ENCODE measurements at regions not wholly inside any gene's neighbourhood (a gene's known extent, or its start where the extent isn't known, plus 50 kb on each side); places are given as distances from the start of the nearest gene placed in this dataset.

- Histone ChIP-seq H3K27ac (ENCODE audit: low read depth, low read length, poor library complexity, severe bottlenecking) (no peak overlapping the region), H3K9me3 (ENCODE audit: low read depth, low read length, poor library complexity, severe bottlenecking) (no peaks in the 10 kb centered on the region), H3K4me1 (ENCODE audit: insufficient read depth, low read length, poor library complexity, severe bottlenecking) (no peaks in the 10 kb centered on the region), H3K27me3 (replicated peaks; ENCODE audit: insufficient read depth, low read depth, low read length, poor library complexity) (peaks cover 25% of the 10 kb centered on the region), H3K4me3 (ENCODE audit: low read depth, low read length, poor library complexity, severe bottlenecking) (no peak overlapping the region), H3K36me3 (ENCODE audit: insufficient read depth, low read length, poor library complexity, severe bottlenecking) (no peaks in the 10 kb centered on the region)
- no TSS peak for BruUV-seq (replicated peaks)
- no peak for DNase-seq (ENCODE audit: low spot score)
- POLR2A ChIA-PET (ENCODE audit: low non-redundant PET), result no interaction called here
- no peak for TF ChIP-seq EZH2 (IDR thresholded peaks at IDR 0.05; ENCODE audit: borderline replicate concordance, low read depth, low read length, poor library complexity, severe bottlenecking)
- TF ChIP-seq CTCF (conservative IDR thresholded peaks at IDR 0.05; ENCODE audit: low read depth, low read length), result no peak
- CTCF ChIA-PET, result no interaction called here
- intact Hi-C loops (cut with micrococcal nuclease; ENCODE audit: unreplicated experiment), result no loop called here
Observed at GRCh38 chr14:101151226-101151926, 247.9 kb upstream of the RTL1 start.

GRCh38 chr14:101151927-101152305 lies 248.4 kb upstream of the RTL1 start:
- no peak for DNase-seq (ENCODE audit: low spot score)
- ChIA-PET POLR2A (ENCODE audit: low non-redundant PET) (no interaction called here), CTCF (no interaction called here)
- H3K4me3 ChIP-seq (ENCODE audit: low read depth, low read length, poor library complexity, severe bottlenecking), result no peak overlapping the region
- intact Hi-C loops (cut with micrococcal nuclease; ENCODE audit: unreplicated experiment), result no loop called here
- H3K27ac ChIP-seq (ENCODE audit: low read depth, low read length, poor library complexity, severe bottlenecking), result no peak overlapping the region
- no peaks in the 10 kb centered on the region for H3K4me1 ChIP-seq (ENCODE audit: insufficient read depth, low read length, poor library complexity, severe bottlenecking)
- H3K9me3 ChIP-seq (ENCODE audit: low read depth, low read length, poor library complexity, severe bottlenecking), result no peaks in the 10 kb centered on the region
- no peak for TF ChIP-seq CTCF (conservative IDR thresholded peaks at IDR 0.05; ENCODE audit: low read depth, low read length)
- TF ChIP-seq EZH2 (IDR thresholded peaks at IDR 0.05; ENCODE audit: borderline replicate concordance, low read depth, low read length, poor library complexity, severe bottlenecking), result no peak
- no peaks in the 10 kb centered on the region for H3K36me3 ChIP-seq (ENCODE audit: insufficient read depth, low read length, poor library complexity, severe bottlenecking)
- peaks cover 25% of the 10 kb centered on the region for H3K27me3 ChIP-seq (replicated peaks; ENCODE audit: insufficient read depth, low read depth, low read length, poor library complexity)
- BruUV-seq (replicated peaks), result no TSS peak

- no peak overlapping the region for H3K4me3 ChIP-seq (ENCODE audit: low read depth, low read length, poor library complexity, severe bottlenecking)
- no peak for TF ChIP-seq CTCF (conservative IDR thresholded peaks at IDR 0.05; ENCODE audit: low read depth, low read length)
- TF ChIP-seq EZH2 (IDR thresholded peaks at IDR 0.05; ENCODE audit: borderline replicate concordance, low read depth, low read length, poor library complexity, severe bottlenecking), result no peak
- no peaks in the 10 kb centered on the region for H3K9me3 ChIP-seq (ENCODE audit: low read depth, low read length, poor library complexity, severe bottlenecking)
- no TSS peak for BruUV-seq (replicated peaks)
- no peaks in the 10 kb centered on the region for H3K4me1 ChIP-seq (ENCODE audit: insufficient read depth, low read length, poor library complexity, severe bottlenecking)
- no peaks in the 10 kb centered on the region for H3K36me3 ChIP-seq (ENCODE audit: insufficient read depth, low read length, poor library complexity, severe bottlenecking)
- intact Hi-C loops (cut with micrococcal nuclease; ENCODE audit: unreplicated experiment), result no loop called here
- H3K27me3 ChIP-seq (replicated peaks; ENCODE audit: insufficient read depth, low read depth, low read length, poor library complexity), result peaks cover 25% of the 10 kb centered on the region
- ChIA-PET CTCF (no interaction called here), POLR2A (ENCODE audit: low non-redundant PET) (no interaction called here)
- H3K27ac ChIP-seq (ENCODE audit: low read depth, low read length, poor library complexity, severe bottlenecking), result no peak overlapping the region
- DNase-seq (ENCODE audit: low spot score), result no peak
Observed at GRCh38 chr14:101152855-101153254, 249.3 kb upstream of the RTL1 start.

Data from A673 (cell line).